ENCODE measurements at regions not wholly inside any gene's neighbourhood (a gene's known extent, or its start where the extent isn't known, plus 50 kb on each side); places are given as distances from the start of the nearest gene placed in this dataset.

DNA sequence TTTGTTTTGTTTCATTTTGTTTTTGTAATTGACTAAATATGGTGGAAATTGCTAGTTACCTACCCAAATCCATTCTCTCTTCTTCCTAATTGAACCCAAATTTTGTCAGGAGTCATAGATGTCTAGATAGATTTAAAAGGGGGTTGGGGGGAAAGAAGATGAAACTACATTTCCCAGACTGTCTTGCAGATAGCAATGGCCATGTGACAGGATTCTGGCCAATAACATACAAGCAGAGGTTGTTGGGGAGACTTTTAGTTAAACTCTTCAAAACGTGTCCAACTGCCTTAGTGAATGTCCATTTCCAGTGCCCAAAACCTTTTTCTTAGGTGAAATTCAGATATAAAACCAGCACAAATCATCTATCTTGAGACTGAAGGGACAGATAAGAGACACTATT, 583.9 kb upstream of the API5 start:
- intact Hi-C loops (cut with DNase I; ENCODE audit: low total_unique reads) = no loop called here
- WGBS, 2 donors (ENCODE audit: low coverage in 1 of 2) = 23 to 43% methylated on average over 1 of the region's 1 CpG
- no peaks in the 10 kb centered on the region for H3K27me3 ChIP-seq
- no peaks in the 10 kb centered on the region for H3K4me1 ChIP-seq
- no peak overlapping the region for H3K27ac ChIP-seq
- DNase-seq = no peak
- H3K36me3 ChIP-seq = no peaks in the 10 kb centered on the region
- in situ Hi-C loops (cut with MboI; ENCODE audit: low pct_ligation_motif_present in 1 of 4, low pct_unique_long_range_greater_than_20kb in 1 of 4, low sequenced_read_pairs in 3 of 4) = no loop called here
- no peaks in the 10 kb centered on the region for H3K9me3 ChIP-seq
- TF ChIP-seq EP300 (IDR thresholded peaks at IDR 0.05; ENCODE audit: low read depth) = no peak
- TF ChIP-seq POLR2A (IDR thresholded peaks at IDR 0.05) = no peak
- TF ChIP-seq, protein P1, sequence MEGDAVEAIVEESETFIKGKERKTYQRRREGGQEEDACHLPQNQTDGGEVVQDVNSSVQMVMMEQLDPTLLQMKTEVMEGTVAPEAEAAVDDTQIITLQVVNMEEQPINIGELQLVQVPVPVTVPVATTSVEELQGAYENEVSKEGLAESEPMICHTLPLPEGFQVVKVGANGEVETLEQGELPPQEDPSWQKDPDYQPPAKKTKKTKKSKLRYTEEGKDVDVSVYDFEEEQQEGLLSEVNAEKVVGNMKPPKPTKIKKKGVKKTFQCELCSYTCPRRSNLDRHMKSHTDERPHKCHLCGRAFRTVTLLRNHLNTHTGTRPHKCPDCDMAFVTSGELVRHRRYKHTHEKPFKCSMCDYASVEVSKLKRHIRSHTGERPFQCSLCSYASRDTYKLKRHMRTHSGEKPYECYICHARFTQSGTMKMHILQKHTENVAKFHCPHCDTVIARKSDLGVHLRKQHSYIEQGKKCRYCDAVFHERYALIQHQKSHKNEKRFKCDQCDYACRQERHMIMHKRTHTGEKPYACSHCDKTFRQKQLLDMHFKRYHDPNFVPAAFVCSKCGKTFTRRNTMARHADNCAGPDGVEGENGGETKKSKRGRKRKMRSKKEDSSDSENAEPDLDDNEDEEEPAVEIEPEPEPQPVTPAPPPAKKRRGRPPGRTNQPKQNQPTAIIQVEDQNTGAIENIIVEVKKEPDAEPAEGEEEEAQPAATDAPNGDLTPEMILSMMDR (IDR thresholded peaks at IDR 0.05) = no peak
- TF ChIP-seq POLR2AphosphoS5 (IDR thresholded peaks at IDR 0.05) = no peak
- H3K4me3 ChIP-seq = no peak overlapping the region

DNA sequence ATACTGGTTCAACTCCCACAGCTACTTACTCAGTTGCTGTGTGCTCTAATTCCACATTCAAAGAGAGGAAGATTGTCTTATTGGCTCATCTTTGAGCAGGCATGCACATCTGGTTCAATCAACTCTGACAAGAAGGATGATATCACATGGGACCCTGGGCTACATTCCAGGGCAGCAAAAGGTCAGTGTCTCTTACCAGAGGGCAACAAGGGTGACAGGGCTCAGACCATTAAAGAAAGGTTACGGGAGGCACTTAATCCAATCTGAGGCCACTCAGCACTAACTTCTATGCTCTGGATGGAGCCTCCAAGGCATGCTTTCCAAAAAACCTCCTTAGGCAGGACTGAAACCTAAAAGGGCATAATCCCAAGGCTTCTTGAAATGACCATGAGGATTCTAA, 549.4 kb upstream of the API5 start:
- Histone ChIP-seq H3K4me3 (no peak overlapping the region), H3K36me3 (no peaks in the 10 kb centered on the region), H3K27ac (no peak overlapping the region), H3K9me3 (no peaks in the 10 kb centered on the region), H3K27me3 (no peaks in the 10 kb centered on the region), H3K4me1 (no peaks in the 10 kb centered on the region)
- in situ Hi-C loops (cut with MboI; ENCODE audit: low pct_ligation_motif_present in 1 of 4, low pct_unique_long_range_greater_than_20kb in 1 of 4, low sequenced_read_pairs in 3 of 4) = loop anchor here in 2 of 4 donors (25.0 kb wide), 1 partner anchor 525 kb away; no protein-coding TSS in a partner anchor
- no peak for DNase-seq
- 60% methylated on average over 1 of the region's 1 CpG for WGBS, 2 donors (ENCODE audit: low coverage in 1 of 2)
- TF ChIP-seq POLR2A (IDR thresholded peaks at IDR 0.05) (no peak), EP300 (IDR thresholded peaks at IDR 0.05; ENCODE audit: low read depth) (no peak), POLR2AphosphoS5 (IDR thresholded peaks at IDR 0.05) (no peak)
- TF ChIP-seq, protein P1 (IDR thresholded peaks at IDR 0.05) = no peak
- intact Hi-C loops (cut with DNase I; ENCODE audit: low total_unique reads) = no loop called here

DNA sequence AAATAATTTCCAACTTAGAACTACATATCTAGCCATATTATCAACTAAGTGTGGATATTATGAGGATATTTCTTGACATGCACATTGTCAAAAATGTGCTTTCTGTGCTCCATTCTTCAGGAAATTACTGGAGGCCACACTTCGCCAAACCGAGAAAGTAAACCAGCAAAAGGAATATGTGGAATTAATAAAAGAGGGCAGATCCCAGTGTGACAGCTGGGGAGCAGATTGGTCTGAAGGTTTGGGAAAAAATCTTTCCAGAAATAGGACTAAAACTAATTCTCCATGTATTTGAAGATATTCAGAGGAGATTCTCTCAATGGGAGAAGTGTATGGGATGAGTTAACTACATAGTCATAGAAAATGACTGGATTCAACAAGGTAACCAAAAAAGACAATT, 546.9 kb upstream of the API5 start:
- in situ Hi-C loops (cut with MboI; ENCODE audit: low pct_ligation_motif_present in 1 of 4, low pct_unique_long_range_greater_than_20kb in 1 of 4, low sequenced_read_pairs in 3 of 4) = loop anchor here in 2 of 4 donors (25.0 kb wide), 1 partner anchor 522 kb away; no protein-coding TSS in a partner anchor
- 70 to 86% methylated on average over 2 of the region's 2 CpGs for WGBS, 2 donors (ENCODE audit: low coverage in 1 of 2)
- H3K27ac ChIP-seq = no peak overlapping the region
- intact Hi-C loops (cut with DNase I; ENCODE audit: low total_unique reads) = no loop called here
- H3K27me3 ChIP-seq = no peaks in the 10 kb centered on the region
- TF ChIP-seq, protein P1 (IDR thresholded peaks at IDR 0.05) = no peak
- TF ChIP-seq POLR2AphosphoS5 (IDR thresholded peaks at IDR 0.05) (no peak), POLR2A (IDR thresholded peaks at IDR 0.05) (no peak), EP300 (IDR thresholded peaks at IDR 0.05; ENCODE audit: low read depth) (no peak)
- H3K36me3 ChIP-seq = no peaks in the 10 kb centered on the region
- no peak overlapping the region for H3K4me3 ChIP-seq
- H3K4me1 ChIP-seq = no peaks in the 10 kb centered on the region
- no peaks in the 10 kb centered on the region for H3K9me3 ChIP-seq
- no peak for DNase-seq

DNA sequence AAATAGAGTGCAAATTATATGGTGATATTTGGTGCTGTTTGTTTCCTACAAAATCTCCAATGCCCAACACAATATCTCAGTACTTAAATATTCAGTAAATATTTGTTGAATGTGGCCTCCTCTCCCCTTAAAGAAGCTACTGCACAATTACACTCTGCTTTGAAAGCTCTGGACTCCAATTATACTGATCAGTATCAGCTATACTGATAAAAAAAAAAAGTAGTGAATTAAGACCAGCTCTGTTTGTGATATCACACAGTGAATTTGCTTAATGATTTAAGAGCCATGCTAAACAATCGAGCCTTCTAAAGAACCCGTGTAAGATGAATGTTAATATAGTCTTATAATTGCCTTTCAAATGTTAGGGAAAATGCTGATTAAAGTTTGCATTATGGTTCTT, 543.2 kb upstream of the API5 start:
- Histone ChIP-seq H3K9me3 (no peaks in the 10 kb centered on the region), H3K27ac (no peak overlapping the region), H3K4me3 (no peak overlapping the region), H3K4me1 (no peaks in the 10 kb centered on the region), H3K36me3 (no peaks in the 10 kb centered on the region), H3K27me3 (no peaks in the 10 kb centered on the region)
- TF ChIP-seq EP300 (IDR thresholded peaks at IDR 0.05; ENCODE audit: low read depth) = no peak
- TF ChIP-seq POLR2AphosphoS5 (IDR thresholded peaks at IDR 0.05) = no peak
- TF ChIP-seq POLR2A (IDR thresholded peaks at IDR 0.05) = no peak
- TF ChIP-seq, protein P1 (IDR thresholded peaks at IDR 0.05) = no peak
- DNase-seq = no peak
- intact Hi-C loops (cut with DNase I; ENCODE audit: low total_unique reads) = no loop called here
- in situ Hi-C loops (cut with MboI; ENCODE audit: low pct_ligation_motif_present in 1 of 4, low pct_unique_long_range_greater_than_20kb in 1 of 4, low sequenced_read_pairs in 3 of 4) = loop anchor here in 2 of 4 donors (25.0 kb wide), 1 partner anchor 519 kb away; no protein-coding TSS in a partner anchor
- 75 to 81% methylated on average over 2 of the region's 2 CpGs for WGBS, 2 donors (ENCODE audit: low coverage in 1 of 2)

Data from transverse colon (tissue), 4 donors.